GM21390 (cell line): ENCODE measurements at regions not wholly inside any gene's neighbourhood (a gene's known extent, or its start where the extent isn't known, plus 50 kb on each side); places are given as distances from the start of the nearest gene placed in this dataset.

Source experiments
- ATAC-seq: cut with Tn5 transposase; IDR thresholded peaks from one replicate; pipeline ENCODE4 v1.9.1; 2021; ENCODE audit not compliant: unreplicated experiment

DNA sequence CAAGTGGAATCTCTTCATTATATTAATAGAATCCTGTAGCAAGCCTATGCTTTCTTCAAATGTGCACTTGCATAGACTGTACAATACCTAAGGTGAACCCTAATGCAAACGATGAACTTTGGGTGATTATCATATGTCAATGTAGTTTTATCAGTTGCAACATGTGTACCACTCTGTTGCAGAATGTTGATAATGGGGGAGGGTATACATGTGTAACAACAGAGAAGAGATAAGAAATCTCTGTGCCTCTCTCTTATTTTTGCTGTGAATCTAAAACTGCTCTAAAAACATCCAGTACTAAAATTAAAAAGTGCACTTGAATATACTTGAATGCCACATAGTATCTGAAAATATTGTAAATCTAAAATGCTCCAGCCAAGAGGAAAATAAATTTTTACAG lies 820.8 kb upstream of the MIR17HG start:
- ATAC-seq, result no peak

- no peak for ATAC-seq
Measured at GRCh38 chr13:90531744-90532143, 815.7 kb upstream of the MIR17HG start.

DNA sequence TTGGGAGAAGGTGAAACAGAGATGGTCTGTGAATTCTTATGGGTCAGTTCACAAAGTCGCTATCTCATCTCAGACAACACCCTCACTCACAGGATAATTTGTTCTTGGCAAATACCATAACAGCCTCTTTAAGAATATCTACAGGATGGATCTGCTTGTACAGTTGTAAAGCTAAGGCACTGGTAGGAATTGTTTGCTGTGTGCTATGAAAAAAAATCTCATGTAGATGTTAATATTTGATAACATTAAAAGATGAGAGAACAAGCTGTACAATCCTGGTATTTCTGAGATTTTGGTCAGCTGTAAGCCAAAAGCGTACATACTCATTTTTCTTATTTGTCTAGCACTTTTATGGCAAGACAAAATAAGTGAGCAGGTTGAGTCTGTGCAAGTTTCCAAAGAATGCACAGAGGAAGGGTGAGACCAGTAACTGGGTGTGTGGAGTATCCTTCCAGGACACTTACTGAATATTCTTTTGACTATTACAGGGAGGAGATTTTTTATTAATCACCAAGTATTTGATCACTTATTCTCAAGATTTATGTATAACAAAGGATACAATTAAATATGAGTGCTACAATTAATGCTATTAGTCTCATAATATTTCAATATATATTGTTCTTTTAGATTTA lies 814.5 kb upstream of the MIR17HG start:
- ATAC-seq, result no peak

- ATAC-seq, result no peak
Measured at GRCh38 chr13:90533866-90534265, 813.6 kb upstream of the MIR17HG start.

- ATAC-seq, result no peak
Measured at GRCh38 chr13:90534617-90535370, 812.7 kb upstream of the MIR17HG start.

- ATAC-seq, result no peak
Measured at GRCh38 chr13:90535421-90535820, 812.1 kb upstream of the MIR17HG start.

- no peak for ATAC-seq
Measured at GRCh38 chr13:90538063-90538462, 809.4 kb upstream of the MIR17HG start.

GRCh38 chr13:90541346-90541745 lies 806.1 kb upstream of the MIR17HG start:
- ATAC-seq, result no peak

DNA sequence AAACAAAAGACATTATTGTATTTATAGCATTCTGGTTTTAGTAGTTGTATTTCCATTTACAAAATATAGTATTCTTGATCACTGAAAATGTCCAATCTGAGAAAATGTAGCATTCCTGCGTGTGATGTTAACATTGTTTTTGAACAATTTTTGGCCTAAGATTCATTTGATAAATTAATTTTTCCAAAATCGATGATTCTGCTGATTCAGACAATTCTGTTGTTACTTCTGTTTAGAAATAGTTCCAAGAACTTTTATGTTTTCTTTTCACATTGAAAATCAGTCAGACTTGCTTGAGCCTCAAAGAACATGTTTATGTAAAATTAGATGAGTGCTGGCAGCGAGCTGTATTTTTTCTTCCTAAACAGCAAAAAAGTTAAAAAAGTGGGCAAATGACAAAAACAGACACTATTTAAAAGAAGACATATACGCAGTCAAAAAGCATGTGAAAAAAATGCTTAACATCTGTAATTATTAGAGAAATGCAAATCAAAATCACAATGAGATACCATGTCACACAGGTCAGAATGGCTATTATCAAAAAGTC lies 804.5 kb upstream of the MIR17HG start:
- no peak for ATAC-seq

DNA sequence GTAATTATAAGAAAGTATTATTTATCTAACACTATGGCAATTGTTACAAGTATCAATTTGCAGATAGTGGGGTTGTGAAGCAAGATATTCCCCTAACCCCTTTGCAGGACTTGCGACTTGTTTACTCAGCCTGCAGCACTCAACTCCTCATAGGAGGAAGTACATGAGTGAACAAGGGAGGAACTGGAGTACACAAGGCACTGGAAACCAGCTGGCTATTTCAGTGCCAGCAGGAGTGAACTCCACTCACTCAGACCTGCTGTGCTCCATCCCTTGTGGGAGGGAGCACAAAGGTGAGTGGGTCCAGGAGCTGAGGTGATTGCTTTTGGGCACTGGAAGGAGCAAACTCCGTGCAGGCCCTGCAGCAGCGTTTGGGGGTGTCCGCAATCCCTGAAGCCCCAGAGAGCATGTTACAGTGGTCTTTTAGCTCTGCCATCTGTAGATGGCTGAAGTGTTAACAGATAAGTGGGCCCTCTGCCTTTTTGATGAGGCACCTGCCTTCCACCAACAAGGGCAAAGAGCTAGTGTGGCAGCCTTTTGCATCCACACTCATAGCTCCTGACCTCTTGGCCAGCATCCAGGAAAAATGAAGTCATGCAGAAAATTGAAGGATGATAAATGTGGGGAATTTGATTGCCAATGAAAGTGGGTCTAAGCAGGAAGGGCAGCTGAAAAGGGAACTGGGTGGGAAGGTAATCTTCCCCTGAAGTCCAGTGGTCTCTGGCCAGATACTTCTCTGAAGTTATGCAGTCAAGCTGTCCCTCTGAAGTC lies 802.2 kb upstream of the MIR17HG start:
- ATAC-seq, result no peak

DNA sequence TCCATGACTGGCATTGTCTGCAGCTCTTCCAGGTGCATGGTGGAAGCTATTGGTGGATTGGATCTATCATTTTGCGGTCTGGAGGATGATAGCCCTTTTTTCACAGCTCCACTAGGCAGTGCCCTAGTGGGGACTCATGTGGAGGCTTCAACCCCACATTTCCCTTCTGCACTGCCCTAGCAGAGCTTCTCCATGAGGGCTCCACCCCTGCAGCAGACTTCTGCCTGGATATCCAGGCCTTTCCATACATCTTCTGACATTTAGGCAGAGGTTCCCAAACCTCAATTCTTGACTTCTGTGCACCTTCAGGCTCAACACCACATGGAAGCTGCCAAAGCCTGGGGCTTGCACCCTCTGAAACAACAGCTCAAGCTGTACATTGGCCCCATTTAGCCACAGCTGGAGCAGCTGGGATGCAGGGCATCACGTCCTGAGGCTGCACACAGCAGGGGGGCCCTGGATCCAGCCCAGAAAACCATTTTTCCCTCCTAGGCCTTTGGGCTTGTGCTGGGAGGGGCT lies 800.2 kb upstream of the MIR17HG start:
- ATAC-seq, result no peak

DNA sequence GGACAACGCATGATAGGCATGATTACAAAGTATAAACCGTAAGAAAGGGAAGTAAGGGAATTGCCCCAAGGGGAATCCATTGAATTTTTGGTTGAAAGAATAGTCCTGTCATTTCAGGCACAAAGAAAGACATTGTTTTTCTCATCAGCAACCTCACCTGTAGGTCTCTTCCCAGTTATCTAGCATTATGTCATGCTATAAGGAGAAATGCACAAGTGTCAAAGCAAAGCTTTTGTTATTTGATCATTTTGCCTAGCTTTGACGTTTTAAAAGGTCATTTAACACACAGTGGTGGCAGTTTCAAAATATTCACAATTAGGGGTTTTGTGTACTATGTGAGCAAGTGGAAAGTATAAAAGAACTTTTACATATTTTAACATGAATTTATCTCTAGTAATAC lies 796.2 kb upstream of the MIR17HG start:
- ATAC-seq, result no peak

GRCh38 chr13:90552702-90553101 lies 794.8 kb upstream of the MIR17HG start:
- ATAC-seq, result no peak

- no peak for ATAC-seq
Measured at GRCh38 chr13:90553159-90553558, 794.3 kb upstream of the MIR17HG start.

GRCh38 chr13:90557626-90558025 lies 789.9 kb upstream of the MIR17HG start:
- no peak for ATAC-seq

- no peak for ATAC-seq
Measured at GRCh38 chr13:90562443-90562842, 785.0 kb upstream of the MIR17HG start.

DNA sequence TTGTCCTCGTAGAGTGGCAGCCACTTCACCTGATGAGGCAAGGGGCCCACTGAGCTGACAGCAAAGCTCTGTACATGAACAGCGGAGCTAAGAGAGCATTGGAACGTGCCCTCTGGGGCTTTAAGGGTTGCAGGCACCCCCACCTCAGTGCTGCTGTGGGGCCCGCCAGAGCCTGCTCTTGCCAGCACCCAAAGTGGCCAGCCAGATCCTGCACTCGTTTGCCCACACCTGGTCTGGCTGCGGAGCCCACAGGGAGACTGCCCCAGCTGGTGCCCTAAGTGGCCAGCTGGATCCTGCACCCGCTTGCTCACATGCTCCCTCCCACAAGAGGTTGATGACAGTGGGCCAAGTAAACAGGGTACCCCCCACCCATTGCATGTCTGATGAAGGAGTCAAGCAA lies 783.4 kb upstream of the MIR17HG start:
- no peak for ATAC-seq

DNA sequence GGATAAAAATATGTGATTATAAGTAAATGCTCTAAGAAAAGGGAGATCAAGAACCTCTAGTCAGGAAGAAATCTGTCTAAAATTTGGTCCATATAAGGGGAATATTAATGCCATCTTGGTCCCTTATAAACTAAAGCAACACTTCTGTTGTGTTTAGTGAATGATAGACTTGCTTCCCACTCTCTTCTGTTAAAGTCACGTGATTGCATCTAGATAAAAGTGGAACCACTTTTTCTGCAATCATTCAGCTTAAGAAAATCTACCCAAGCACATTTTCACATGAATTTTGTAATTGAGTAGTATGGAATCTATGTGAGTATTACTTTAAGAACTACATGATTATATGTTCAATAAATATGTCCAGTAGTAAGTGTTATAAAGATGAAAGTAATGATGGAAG lies 782.9 kb upstream of the MIR17HG start:
- no peak for ATAC-seq

DNA sequence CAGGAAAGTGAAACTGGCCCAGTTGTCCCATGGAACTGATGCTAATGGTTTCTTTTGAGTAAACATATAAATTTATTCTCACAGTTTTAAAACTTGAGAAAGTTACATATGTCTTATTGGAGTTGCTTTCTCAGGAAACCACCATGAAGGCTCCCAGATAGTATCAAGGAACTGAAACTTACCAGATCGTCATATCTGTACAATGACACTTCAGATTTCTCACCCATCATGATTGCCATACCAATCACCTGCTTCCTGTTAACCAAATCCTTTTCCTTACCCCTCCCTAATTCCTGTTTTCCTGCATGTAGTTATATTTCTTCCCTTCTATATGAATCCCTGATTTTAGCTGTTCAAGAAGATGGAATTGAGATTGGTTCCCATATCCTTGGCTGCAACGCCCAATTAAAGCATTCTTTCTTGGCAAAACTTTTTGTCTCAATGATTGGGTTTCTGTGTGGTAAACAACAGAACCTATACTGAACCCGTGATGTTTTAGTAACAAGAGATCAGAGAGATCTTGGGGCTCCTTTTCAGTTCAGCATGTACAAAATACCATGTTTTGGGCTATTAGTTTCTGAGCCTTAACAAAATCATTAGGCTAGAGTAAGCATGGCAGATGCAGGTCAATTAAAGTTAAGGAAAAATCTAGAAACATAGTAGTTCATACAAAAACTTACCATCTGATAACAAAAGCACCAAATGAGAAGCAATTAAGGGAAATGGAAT lies 781.3 kb upstream of the MIR17HG start:
- peak; percentile 62 for ATAC-seq

- ATAC-seq, result no peak
Measured at GRCh38 chr13:90568165-90568564, 779.3 kb upstream of the MIR17HG start.

GRCh38 chr13:90576067-90576466 lies 771.4 kb upstream of the MIR17HG start:
- no peak for ATAC-seq
